Mucosa of rectum (tissue), 2 donors: ENCODE measurements at regions not wholly inside any gene's neighbourhood (a gene's known extent, or its start where the extent isn't known, plus 50 kb on each side); places are given as distances from the start of the nearest gene placed in this dataset.

Source experiments
- H3K27ac ChIP-seq, 2 donors: one replicate each; pipeline ENCODE4 v1.7.0; 2013; ENCODE audit warnings: inconsistent platforms in 2 of 2, low read depth in 2 of 2, low read length in 2 of 2
- H3K27me3 ChIP-seq, 2 donors: one replicate each; pipeline ENCODE4 v1.7.0; 2013; ENCODE audit warnings: low read length in 2 of 2; ENCODE audit not compliant: control insufficient read depth in 2 of 2, insufficient read depth in 2 of 2
- H3K36me3 ChIP-seq, 2 donors: one replicate each; pipeline ENCODE4 v1.7.0; 2013; ENCODE audit warnings: low read length in 2 of 2; ENCODE audit not compliant: control insufficient read depth in 2 of 2, insufficient read depth in 2 of 2
- H3K4me1 ChIP-seq, 2 donors: one replicate each; pipeline ENCODE4 v1.7.0; 2013; ENCODE audit warnings: low read length in 2 of 2, mild to moderate bottlenecking in 1 of 2; ENCODE audit not compliant: control insufficient read depth in 2 of 2, insufficient read depth in 2 of 2
- H3K4me3 ChIP-seq, 2 donors: one replicate each; pipeline ENCODE4 v1.7.0; 2013; ENCODE audit warnings: low read length in 2 of 2
- H3K9ac ChIP-seq, 2 donors: one replicate each; pipeline ENCODE4 v1.7.0; 2013; ENCODE audit warnings: low read length in 2 of 2, low read depth in 1 of 2, mild to moderate bottlenecking in 1 of 2
- H3K9me3 ChIP-seq, 2 donors: one replicate each; pipeline ENCODE4 v1.7.0; 2013; ENCODE audit warnings: low read length in 2 of 2; ENCODE audit not compliant: control insufficient read depth in 2 of 2
- donor health status: healthy.
- donor health status: Normal muscosa, but diverticular disease.

- no peak overlapping the region for H3K4me3 ChIP-seq
- H3K36me3 ChIP-seq, result no peaks in the 10 kb centered on the region
- no peak overlapping the region for H3K9ac ChIP-seq
- no peaks in the 10 kb centered on the region for H3K27me3 ChIP-seq
- H3K9me3 ChIP-seq, result no peaks in the 10 kb centered on the region
- H3K27ac ChIP-seq, result no peak overlapping the region
- no peaks in the 10 kb centered on the region for H3K4me1 ChIP-seq
These were observed 871.2 kb upstream of the NR2F2 start for GRCh38 chr15:95459273-95459672.

DNA sequence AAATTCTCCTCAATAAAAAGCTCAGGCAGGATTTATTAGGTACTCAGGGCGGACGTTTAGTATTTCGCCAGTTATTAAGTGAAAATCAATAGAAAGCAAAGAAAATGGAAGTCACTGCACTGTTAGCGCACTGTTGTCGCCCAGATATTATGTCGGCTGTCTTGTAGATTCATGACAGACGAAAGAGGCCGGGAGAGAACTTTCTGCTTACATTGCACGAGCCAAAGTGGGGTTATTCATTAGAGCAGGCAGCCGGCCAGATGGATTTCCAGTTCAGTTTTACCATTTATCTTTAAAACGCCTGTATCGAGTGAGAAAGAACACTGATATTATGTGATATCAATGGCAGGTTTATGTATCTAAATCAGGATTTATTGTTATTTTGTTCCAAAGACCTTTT, 866.0 kb upstream of the NR2F2 start:
- no peak overlapping the region for H3K9ac ChIP-seq
- H3K27me3 ChIP-seq, result no peaks in the 10 kb centered on the region
- no peak overlapping the region for H3K27ac ChIP-seq
- H3K4me1 ChIP-seq, result no peaks in the 10 kb centered on the region
- no peak overlapping the region for H3K4me3 ChIP-seq
- H3K36me3 ChIP-seq, result no peaks in the 10 kb centered on the region
- H3K9me3 ChIP-seq, result no peaks in the 10 kb centered on the region

GRCh38 chr15:95468820-95469219, 861.7 kb upstream of the NR2F2 start:
- Histone ChIP-seq H3K27ac (no peak overlapping the region), H3K9me3 (peaks cover 0 to 2% of the 10 kb centered on the region in 2 donors), H3K4me3 (no peak overlapping the region), H3K27me3 (no peaks in the 10 kb centered on the region), H3K36me3 (no peaks in the 10 kb centered on the region), H3K9ac (no peak overlapping the region), H3K4me1 (no peaks in the 10 kb centered on the region)

DNA sequence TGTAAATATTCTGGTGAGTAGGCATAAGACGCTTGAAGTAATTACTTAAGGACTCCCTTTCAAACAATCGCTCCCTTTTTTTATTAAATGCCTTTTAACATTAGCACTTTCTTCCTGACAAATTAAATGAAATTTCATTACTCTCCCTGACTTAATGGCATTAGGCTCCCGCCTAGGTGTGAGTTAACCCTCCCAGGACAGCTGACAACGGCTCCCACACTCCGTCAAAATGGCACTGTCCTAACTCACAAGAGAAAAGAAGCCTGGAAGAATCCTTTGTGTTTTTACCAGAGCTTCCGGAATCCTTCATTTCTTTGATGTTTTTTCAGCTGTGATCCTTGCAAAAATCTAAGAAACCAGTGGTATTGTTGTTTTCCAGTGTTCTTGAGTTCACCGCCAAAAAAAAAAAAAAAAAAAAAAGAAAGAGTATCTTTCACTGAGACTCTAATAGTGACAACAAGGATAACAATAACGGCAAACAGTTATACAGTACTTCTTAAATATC, 861.0 kb upstream of the NR2F2 start:
- Histone ChIP-seq H3K4me3 (no peak overlapping the region), H3K9me3 (peaks cover 0 to 2% of the 10 kb centered on the region in 2 donors), H3K9ac (no peak overlapping the region), H3K27me3 (no peaks in the 10 kb centered on the region), H3K36me3 (no peaks in the 10 kb centered on the region), H3K4me1 (no peaks in the 10 kb centered on the region), H3K27ac (no peak overlapping the region)

- Histone ChIP-seq H3K9me3 (peaks cover 0 to 2% of the 10 kb centered on the region in 2 donors), H3K9ac (no peak overlapping the region), H3K27me3 (no peaks in the 10 kb centered on the region), H3K36me3 (no peaks in the 10 kb centered on the region), H3K4me1 (no peaks in the 10 kb centered on the region), H3K4me3 (no peak overlapping the region), H3K27ac (no peak overlapping the region)
These were observed 860.0 kb upstream of the NR2F2 start for GRCh38 chr15:95470529-95470928.

- H3K9ac ChIP-seq, result no peak overlapping the region
- no peaks in the 10 kb centered on the region for H3K4me1 ChIP-seq
- H3K27ac ChIP-seq, result no peak overlapping the region
- peaks cover 0 to 2% of the 10 kb centered on the region in 2 donors for H3K9me3 ChIP-seq
- no peak overlapping the region for H3K4me3 ChIP-seq
- H3K27me3 ChIP-seq, result no peaks in the 10 kb centered on the region
- no peaks in the 10 kb centered on the region for H3K36me3 ChIP-seq
These were observed 859.4 kb upstream of the NR2F2 start for GRCh38 chr15:95470997-95471689.

DNA sequence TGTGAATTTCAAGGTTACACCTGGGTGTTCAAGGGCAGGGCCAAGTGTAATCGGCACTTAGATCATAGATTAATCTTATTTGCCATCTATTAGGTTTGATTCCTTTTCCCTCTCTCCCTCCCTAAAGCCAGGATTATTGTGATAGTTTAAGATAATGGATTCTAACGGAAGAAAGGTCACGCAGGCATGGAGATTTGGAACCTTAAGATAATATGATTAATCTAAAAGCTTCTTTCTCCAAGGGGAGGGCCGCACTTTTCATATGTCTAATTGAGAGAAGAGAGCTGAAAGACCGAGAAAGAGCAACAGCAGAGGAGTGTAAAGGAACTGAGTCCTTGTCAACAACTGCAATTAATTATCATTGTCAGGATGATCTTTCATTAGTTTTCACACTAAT, 858.8 kb upstream of the NR2F2 start:
- Histone ChIP-seq H3K27ac (no peak overlapping the region), H3K9me3 (peaks cover 0 to 2% of the 10 kb centered on the region in 2 donors), H3K4me3 (no peak overlapping the region), H3K36me3 (no peaks in the 10 kb centered on the region), H3K27me3 (no peaks in the 10 kb centered on the region), H3K4me1 (no peaks in the 10 kb centered on the region), H3K9ac (no peak overlapping the region)

DNA sequence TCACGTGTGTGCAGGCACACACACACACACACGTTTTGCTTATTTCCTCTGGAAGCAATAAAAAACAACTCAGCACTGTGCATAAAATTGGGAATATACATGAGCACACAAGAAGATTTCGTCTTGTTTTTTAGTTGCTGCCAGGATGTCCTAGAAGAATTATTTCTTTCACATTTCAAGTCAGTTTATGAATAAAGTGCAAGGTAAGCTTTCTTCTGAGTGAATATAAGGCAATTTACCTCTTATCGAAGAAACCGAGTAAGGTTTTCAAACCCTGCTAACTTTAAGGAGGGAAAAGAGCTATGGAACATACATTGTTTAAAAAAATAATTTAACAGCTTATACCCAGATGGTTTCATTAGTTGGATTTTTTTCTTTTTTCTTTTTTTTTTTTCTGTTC, 855.4 kb upstream of the NR2F2 start:
- H3K4me3 ChIP-seq, result no peak overlapping the region
- no peak overlapping the region for H3K9ac ChIP-seq
- peaks cover 0 to 2% of the 10 kb centered on the region in 2 donors for H3K9me3 ChIP-seq
- H3K4me1 ChIP-seq, result no peaks in the 10 kb centered on the region
- H3K27ac ChIP-seq, result no peak overlapping the region
- H3K27me3 ChIP-seq, result no peaks in the 10 kb centered on the region
- H3K36me3 ChIP-seq, result no peaks in the 10 kb centered on the region

- no peaks in the 10 kb centered on the region for H3K4me1 ChIP-seq
- no peaks in the 10 kb centered on the region for H3K9me3 ChIP-seq
- H3K27me3 ChIP-seq, result no peaks in the 10 kb centered on the region
- no peak overlapping the region for H3K27ac ChIP-seq
- H3K4me3 ChIP-seq, result no peak overlapping the region
- H3K9ac ChIP-seq, result no peak overlapping the region
- H3K36me3 ChIP-seq, result no peaks in the 10 kb centered on the region
These were observed 851.2 kb upstream of the NR2F2 start for GRCh38 chr15:95479308-95479707.

DNA sequence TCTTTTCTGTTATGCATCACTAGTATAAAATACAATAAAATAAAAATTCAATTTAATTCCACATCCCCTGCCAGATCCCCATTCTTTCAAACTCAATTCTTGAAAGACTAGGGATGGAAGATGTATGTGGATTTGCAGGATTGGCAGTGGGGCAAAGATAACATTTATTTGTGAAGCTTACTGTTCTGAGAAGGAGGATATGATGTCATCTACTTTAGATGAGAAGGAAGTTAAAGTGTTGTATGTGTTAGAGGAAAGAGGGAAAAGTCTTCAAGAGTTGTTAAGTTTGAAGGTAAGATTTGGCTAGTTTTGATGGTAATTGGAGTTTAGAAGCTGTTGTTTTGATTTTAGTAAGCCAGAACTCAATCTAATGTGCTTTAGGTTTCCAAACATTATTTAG, 845.1 kb upstream of the NR2F2 start:
- Histone ChIP-seq H3K4me3 (no peak overlapping the region), H3K27ac (no peak overlapping the region), H3K4me1 (no peaks in the 10 kb centered on the region), H3K36me3 (no peaks in the 10 kb centered on the region), H3K27me3 (no peaks in the 10 kb centered on the region), H3K9ac (no peak overlapping the region), H3K9me3 (peaks cover 0 to 6% of the 10 kb centered on the region in 2 donors)
